H1 (cell line): ENCODE measurements at regions not wholly inside any gene's neighbourhood (a gene's known extent, or its start where the extent isn't known, plus 50 kb on each side); places are given as distances from the start of the nearest gene placed in this dataset.

Source experiments
- BACH1 ChIP-seq: IDR thresholded peaks from 2 replicates; pipeline ENCODE4 v1.6.1; 2012; ENCODE audit warnings: low read length, improper control_type of control experiment
- CHD2 ChIP-seq: IDR thresholded peaks from 2 replicates; pipeline ENCODE4 v1.6.1; 2012; ENCODE audit warnings: low read length, improper control_type of control experiment
- EGR1 ChIP-seq: IDR thresholded peaks from 2 replicates; pipeline ENCODE4 v1.6.1; 2011; ENCODE audit warnings: low read depth, low read length, borderline replicate concordance
- KDM4A ChIP-seq: IDR thresholded peaks from one replicate; pipeline ENCODE4 v1.7.1; 2012; ENCODE audit warnings: low read depth, mild to moderate bottlenecking, moderate library complexity, low read length, inconsistent platforms; ENCODE audit not compliant: severe bottlenecking
- RXRA ChIP-seq: IDR thresholded peaks from 2 replicates; pipeline ENCODE4 v1.6.1; 2011; ENCODE audit warnings: low read depth, mild to moderate bottlenecking, low read length, moderate library complexity; ENCODE audit not compliant: insufficient read depth
- SP4 ChIP-seq: IDR thresholded peaks from 2 replicates; pipeline ENCODE4 v1.6.1; 2012; ENCODE audit warnings: low read length, inconsistent platforms
- TAF1 ChIP-seq: IDR thresholded peaks from 2 replicates; pipeline ENCODE4 v1.6.1; 2011; ENCODE audit warnings: mild to moderate bottlenecking, low read depth, low read length
- TF ChIP-seq, protein P1 (sequence below): fragments of 300-600 bp; sonication (generic); IDR thresholded peaks from 2 replicates; pipeline ENCODE4 v1.7.1; 2012; ENCODE audit warnings: low read length, moderate library complexity, mild to moderate bottlenecking, inconsistent platforms; ENCODE audit not compliant: insufficient replicate concordance
- TF ChIP-seq, protein P2 (sequence below), 3 experiments: IDR thresholded peaks; 1 replicate in 2 of 3; 2 replicates in 1 of 3; pipeline versions ENCODE4 v1.5.1 to v1.6.1; 2011; ENCODE audit warnings: low read length in 3 of 3, mild to moderate bottlenecking in 3 of 3, inconsistent platforms in 2 of 3, low read depth in 1 of 3, moderate library complexity in 1 of 3; ENCODE audit not compliant: insufficient read depth in 1 of 3; ENCODE audit errors: control extremely low read depth in 1 of 3
- TF ChIP-seq, protein P3 (sequence below): IDR thresholded peaks from 2 replicates; pipeline ENCODE4 v1.6.1; 2011; ENCODE audit warnings: low read depth, mild to moderate bottlenecking, low read length; ENCODE audit not compliant: insufficient read depth

DNA sequence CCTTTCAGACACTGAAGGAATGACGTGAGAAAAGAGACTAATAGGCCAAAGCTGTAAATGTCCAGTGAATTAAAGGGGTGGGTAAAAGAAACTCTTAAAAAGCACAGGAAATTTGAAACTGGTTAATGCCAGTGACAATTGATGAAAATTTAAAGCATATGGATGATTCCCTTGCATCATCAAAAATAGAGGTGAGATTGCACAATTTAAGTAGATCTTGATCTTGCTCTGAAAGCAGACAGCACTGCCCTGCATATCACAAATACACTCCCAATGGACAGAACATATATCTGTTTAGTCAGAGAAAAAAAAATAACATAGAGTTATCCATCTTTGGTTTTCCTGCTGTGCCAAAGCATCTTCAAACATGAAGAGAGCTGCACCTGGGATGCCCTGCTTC lies 86.7 kb upstream of the UBE2E3 start (continued):
- TF ChIP-seq, protein P1, sequence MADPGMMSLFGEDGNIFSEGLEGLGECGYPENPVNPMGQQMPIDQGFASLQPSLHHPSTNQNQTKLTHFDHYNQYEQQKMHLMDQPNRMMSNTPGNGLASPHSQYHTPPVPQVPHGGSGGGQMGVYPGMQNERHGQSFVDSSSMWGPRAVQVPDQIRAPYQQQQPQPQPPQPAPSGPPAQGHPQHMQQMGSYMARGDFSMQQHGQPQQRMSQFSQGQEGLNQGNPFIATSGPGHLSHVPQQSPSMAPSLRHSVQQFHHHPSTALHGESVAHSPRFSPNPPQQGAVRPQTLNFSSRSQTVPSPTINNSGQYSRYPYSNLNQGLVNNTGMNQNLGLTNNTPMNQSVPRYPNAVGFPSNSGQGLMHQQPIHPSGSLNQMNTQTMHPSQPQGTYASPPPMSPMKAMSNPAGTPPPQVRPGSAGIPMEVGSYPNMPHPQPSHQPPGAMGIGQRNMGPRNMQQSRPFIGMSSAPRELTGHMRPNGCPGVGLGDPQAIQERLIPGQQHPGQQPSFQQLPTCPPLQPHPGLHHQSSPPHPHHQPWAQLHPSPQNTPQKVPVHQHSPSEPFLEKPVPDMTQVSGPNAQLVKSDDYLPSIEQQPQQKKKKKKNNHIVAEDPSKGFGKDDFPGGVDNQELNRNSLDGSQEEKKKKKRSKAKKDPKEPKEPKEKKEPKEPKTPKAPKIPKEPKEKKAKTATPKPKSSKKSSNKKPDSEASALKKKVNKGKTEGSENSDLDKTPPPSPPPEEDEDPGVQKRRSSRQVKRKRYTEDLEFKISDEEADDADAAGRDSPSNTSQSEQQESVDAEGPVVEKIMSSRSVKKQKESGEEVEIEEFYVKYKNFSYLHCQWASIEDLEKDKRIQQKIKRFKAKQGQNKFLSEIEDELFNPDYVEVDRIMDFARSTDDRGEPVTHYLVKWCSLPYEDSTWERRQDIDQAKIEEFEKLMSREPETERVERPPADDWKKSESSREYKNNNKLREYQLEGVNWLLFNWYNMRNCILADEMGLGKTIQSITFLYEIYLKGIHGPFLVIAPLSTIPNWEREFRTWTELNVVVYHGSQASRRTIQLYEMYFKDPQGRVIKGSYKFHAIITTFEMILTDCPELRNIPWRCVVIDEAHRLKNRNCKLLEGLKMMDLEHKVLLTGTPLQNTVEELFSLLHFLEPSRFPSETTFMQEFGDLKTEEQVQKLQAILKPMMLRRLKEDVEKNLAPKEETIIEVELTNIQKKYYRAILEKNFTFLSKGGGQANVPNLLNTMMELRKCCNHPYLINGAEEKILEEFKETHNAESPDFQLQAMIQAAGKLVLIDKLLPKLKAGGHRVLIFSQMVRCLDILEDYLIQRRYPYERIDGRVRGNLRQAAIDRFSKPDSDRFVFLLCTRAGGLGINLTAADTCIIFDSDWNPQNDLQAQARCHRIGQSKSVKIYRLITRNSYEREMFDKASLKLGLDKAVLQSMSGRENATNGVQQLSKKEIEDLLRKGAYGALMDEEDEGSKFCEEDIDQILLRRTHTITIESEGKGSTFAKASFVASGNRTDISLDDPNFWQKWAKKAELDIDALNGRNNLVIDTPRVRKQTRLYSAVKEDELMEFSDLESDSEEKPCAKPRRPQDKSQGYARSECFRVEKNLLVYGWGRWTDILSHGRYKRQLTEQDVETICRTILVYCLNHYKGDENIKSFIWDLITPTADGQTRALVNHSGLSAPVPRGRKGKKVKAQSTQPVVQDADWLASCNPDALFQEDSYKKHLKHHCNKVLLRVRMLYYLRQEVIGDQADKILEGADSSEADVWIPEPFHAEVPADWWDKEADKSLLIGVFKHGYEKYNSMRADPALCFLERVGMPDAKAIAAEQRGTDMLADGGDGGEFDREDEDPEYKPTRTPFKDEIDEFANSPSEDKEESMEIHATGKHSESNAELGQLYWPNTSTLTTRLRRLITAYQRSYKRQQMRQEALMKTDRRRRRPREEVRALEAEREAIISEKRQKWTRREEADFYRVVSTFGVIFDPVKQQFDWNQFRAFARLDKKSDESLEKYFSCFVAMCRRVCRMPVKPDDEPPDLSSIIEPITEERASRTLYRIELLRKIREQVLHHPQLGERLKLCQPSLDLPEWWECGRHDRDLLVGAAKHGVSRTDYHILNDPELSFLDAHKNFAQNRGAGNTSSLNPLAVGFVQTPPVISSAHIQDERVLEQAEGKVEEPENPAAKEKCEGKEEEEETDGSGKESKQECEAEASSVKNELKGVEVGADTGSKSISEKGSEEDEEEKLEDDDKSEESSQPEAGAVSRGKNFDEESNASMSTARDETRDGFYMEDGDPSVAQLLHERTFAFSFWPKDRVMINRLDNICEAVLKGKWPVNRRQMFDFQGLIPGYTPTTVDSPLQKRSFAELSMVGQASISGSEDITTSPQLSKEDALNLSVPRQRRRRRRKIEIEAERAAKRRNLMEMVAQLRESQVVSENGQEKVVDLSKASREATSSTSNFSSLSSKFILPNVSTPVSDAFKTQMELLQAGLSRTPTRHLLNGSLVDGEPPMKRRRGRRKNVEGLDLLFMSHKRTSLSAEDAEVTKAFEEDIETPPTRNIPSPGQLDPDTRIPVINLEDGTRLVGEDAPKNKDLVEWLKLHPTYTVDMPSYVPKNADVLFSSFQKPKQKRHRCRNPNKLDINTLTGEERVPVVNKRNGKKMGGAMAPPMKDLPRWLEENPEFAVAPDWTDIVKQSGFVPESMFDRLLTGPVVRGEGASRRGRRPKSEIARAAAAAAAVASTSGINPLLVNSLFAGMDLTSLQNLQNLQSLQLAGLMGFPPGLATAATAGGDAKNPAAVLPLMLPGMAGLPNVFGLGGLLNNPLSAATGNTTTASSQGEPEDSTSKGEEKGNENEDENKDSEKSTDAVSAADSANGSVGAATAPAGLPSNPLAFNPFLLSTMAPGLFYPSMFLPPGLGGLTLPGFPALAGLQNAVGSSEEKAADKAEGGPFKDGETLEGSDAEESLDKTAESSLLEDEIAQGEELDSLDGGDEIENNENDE: no peak
- TF ChIP-seq, protein P2, sequence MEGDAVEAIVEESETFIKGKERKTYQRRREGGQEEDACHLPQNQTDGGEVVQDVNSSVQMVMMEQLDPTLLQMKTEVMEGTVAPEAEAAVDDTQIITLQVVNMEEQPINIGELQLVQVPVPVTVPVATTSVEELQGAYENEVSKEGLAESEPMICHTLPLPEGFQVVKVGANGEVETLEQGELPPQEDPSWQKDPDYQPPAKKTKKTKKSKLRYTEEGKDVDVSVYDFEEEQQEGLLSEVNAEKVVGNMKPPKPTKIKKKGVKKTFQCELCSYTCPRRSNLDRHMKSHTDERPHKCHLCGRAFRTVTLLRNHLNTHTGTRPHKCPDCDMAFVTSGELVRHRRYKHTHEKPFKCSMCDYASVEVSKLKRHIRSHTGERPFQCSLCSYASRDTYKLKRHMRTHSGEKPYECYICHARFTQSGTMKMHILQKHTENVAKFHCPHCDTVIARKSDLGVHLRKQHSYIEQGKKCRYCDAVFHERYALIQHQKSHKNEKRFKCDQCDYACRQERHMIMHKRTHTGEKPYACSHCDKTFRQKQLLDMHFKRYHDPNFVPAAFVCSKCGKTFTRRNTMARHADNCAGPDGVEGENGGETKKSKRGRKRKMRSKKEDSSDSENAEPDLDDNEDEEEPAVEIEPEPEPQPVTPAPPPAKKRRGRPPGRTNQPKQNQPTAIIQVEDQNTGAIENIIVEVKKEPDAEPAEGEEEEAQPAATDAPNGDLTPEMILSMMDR (IDR thresholded peaks at IDR 0.05; ENCODE audit: control extremely low read depth in 1 of 3, insufficient read depth in 1 of 3, low read depth in 1 of 3, low read length in 3 of 3): no peak
- TF ChIP-seq, protein P3, sequence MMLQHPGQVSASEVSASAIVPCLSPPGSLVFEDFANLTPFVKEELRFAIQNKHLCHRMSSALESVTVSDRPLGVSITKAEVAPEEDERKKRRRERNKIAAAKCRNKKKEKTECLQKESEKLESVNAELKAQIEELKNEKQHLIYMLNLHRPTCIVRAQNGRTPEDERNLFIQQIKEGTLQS: no peak
- TF ChIP-seq SP4 (no peak), EGR1 (no peak), TAF1 (no peak), RXRA (no peak), CHD2 (no peak), BACH1 (no peak), KDM4A (no peak)
